A549 (cell line): ENCODE measurements at regions not wholly inside any gene's neighbourhood (a gene's known extent, or its start where the extent isn't known, plus 50 kb on each side); places are given as distances from the start of the nearest gene placed in this dataset.

Experiments
- BHLHE40 ChIP-seq: IDR thresholded peaks from 2 replicates; pipeline ENCODE4 v1.6.1; 2012; ENCODE audit warnings: low read depth, low read length, inconsistent platforms
- EP300 ChIP-seq, 2 experiments: fragments of >200 bp; sonication (Bioruptor Twin); formaldehyde crosslinking; IDR thresholded peaks; 2 replicates in 1 of 2; 3 replicates in 1 of 2; pipeline ENCODE4 v1.6.1; 2016 to 2017
- ESRRA ChIP-seq: fragments of 150-350 bp; IDR thresholded peaks from 2 replicates; pipeline ENCODE4 v1.6.1; 2014; ENCODE audit warnings: mild to moderate bottlenecking, low read length, borderline replicate concordance
- JUN ChIP-seq, 2 experiments: fragments of >200 bp; sonication (Bioruptor Twin); formaldehyde crosslinking; IDR thresholded peaks; 2 replicates in 1 of 2; 3 replicates in 1 of 2; pipeline ENCODE4 v1.6.1; 2016 to 2017
- POLR2A ChIP-seq: IDR thresholded peaks from 2 replicates; pipeline ENCODE4 v1.6.1; 2012; ENCODE audit warnings: mild to moderate bottlenecking, low read length
- TF ChIP-seq, protein P1 (sequence below): fragments of >200 bp; sonication (Bioruptor Twin); formaldehyde crosslinking; IDR thresholded peaks from 2 replicates; pipeline ENCODE4 v1.6.1; 2016
- TF ChIP-seq, protein P2 (sequence below): fragments of >200 bp; sonication (Bioruptor Twin); formaldehyde crosslinking; IDR thresholded peaks from 3 replicates; pipeline ENCODE4 v1.5.1; 2016

DNA sequence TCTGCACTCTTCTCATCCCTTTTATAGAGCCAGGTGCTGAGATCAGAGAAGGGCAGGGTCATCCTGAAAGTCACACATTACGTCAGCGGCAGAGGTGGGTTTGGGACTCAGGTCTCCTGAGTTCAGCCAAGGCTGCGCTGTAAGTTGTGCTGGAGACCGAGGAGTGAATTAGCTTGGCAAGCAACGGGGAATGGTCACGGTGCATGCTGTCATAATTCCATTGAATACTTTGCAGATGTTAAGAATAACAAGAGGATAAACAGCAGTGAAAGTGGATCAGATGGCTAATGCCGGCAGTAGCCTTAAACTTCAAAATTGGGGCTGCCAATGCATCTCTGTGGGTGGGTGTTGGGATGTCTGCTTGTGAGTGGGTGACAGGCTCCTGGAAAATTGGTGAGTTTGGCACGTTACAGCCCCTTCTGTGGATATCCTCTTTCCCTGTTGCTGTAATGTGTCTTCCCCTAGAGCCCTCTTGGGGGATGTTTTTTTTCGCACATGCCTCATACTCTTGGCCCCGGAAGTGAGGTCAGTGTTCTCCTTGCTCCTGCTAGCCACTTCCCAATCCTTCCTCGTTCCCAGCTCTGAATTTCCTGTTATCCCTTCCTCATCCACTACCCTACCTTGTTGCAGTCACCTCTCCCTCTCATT, 287.1 kb upstream of the SRRM4 start:
- TF ChIP-seq BHLHE40 (no peak), POLR2A (no peak), ESRRA (no peak), EP300 (IDR thresholded peaks at IDR 0.05) (no peak), JUN (IDR thresholded peaks at IDR 0.05) (no peak)
- TF ChIP-seq, protein P1, sequence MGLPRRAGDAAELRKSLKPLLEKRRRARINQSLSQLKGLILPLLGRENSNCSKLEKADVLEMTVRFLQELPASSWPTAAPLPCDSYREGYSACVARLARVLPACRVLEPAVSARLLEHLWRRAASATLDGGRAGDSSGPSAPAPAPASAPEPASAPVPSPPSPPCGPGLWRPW, result no peak
- TF ChIP-seq, protein P2, sequence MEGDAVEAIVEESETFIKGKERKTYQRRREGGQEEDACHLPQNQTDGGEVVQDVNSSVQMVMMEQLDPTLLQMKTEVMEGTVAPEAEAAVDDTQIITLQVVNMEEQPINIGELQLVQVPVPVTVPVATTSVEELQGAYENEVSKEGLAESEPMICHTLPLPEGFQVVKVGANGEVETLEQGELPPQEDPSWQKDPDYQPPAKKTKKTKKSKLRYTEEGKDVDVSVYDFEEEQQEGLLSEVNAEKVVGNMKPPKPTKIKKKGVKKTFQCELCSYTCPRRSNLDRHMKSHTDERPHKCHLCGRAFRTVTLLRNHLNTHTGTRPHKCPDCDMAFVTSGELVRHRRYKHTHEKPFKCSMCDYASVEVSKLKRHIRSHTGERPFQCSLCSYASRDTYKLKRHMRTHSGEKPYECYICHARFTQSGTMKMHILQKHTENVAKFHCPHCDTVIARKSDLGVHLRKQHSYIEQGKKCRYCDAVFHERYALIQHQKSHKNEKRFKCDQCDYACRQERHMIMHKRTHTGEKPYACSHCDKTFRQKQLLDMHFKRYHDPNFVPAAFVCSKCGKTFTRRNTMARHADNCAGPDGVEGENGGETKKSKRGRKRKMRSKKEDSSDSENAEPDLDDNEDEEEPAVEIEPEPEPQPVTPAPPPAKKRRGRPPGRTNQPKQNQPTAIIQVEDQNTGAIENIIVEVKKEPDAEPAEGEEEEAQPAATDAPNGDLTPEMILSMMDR, result no peak
